Spleen (tissue), 11 donors: ENCODE measurements at regions not wholly inside any gene's neighbourhood (a gene's known extent, or its start where the extent isn't known, plus 50 kb on each side); places are given as distances from the start of the nearest gene placed in this dataset.

Source experiments
- DNase-seq: peaks from one replicate; pipeline ENCODE4 v3.0.0-alpha.2; 2020
- H3K27ac ChIP-seq, 8 donors: fragments of 200-600 bp; sonication (generic) in 7 of 8; 1 replicate in 4 of 8; 2 replicates in 4 of 8; pipeline versions ENCODE4 v1.5.0 to v1.8.0; 2016 to 2021; ENCODE audit warnings: inconsistent platforms in 4 of 8, mild to moderate bottlenecking in 4 of 8, moderate library complexity in 1 of 8
- H3K27me3 ChIP-seq, 7 donors: fragments of 200-600 bp; sonication (generic) in 6 of 7; replicated peaks in 1 of 7; 1 replicate in 4 of 7; 2 replicates in 3 of 7; pipeline versions ENCODE4 v1.5.0 to v1.8.0; 2016 to 2021; ENCODE audit warnings: inconsistent platforms in 3 of 7, mild to moderate bottlenecking in 1 of 7
- H3K36me3 ChIP-seq, 6 donors: fragments of 200-600 bp; sonication (generic) in 5 of 6; 1 replicate in 4 of 6; 2 replicates in 2 of 6; pipeline versions ENCODE4 v1.5.0 to v1.8.0; 2016 to 2021; ENCODE audit warnings: inconsistent platforms in 2 of 6
- H3K4me1 ChIP-seq, 6 donors: fragments of 200-600 bp; sonication (generic) in 5 of 6; 1 replicate in 3 of 6; 2 replicates in 3 of 6; pipeline versions ENCODE4 v1.5.0 to v1.8.0; 2016 to 2021; ENCODE audit warnings: inconsistent platforms in 3 of 6
- H3K4me3 ChIP-seq, 8 donors: fragments of 200-600 bp; sonication (generic) in 7 of 8; 1 replicate in 4 of 8; 2 replicates in 4 of 8; pipeline versions ENCODE4 v1.5.0 to v1.8.0; 2016 to 2021; ENCODE audit warnings: inconsistent platforms in 4 of 8, mild to moderate bottlenecking in 4 of 8, moderate library complexity in 2 of 8
- H3K9me3 ChIP-seq, 8 donors: fragments of 200-600 bp; sonication (generic) in 7 of 8; 1 replicate in 4 of 8; 2 replicates in 4 of 8; pipeline versions ENCODE4 v1.5.0 to v1.8.0; 2016 to 2021; ENCODE audit warnings: inconsistent platforms in 4 of 8
- CTCF ChIP-seq, 11 experiments: fragments of 200-600 bp in 7 of 11; fragments of 450-650 bp in 4 of 11; sonication (generic) in 4 of 11; IDR thresholded peaks in 8 of 11; conservative IDR thresholded peaks in 3 of 11; 1 replicate in 7 of 11; 2 replicates in 4 of 11; pipeline versions ENCODE4 v1.4.0 to v1.8.0; 2016 to 2021; ENCODE audit warnings: antibody characterized with exemption in 11 of 11, inconsistent platforms in 4 of 11, mild to moderate bottlenecking in 1 of 11
- POLR2A ChIP-seq, 3 donors: fragments of 450-650 bp; IDR thresholded peaks; one replicate each; pipeline ENCODE4 v1.5.1; 2017; ENCODE audit warnings: antibody characterized with exemption in 3 of 3, mild to moderate bottlenecking in 1 of 3
- POLR2AphosphoS5 ChIP-seq, 3 donors: sonication (generic); formaldehyde crosslinking; IDR thresholded peaks; one replicate each; pipeline ENCODE4 v1.5.1; 2017; ENCODE audit warnings: antibody characterized with exemption in 3 of 3
- WGBS, 5 donors: extraction: QIAGEN DNeasy Blood & Tissue Kit in 3 of 5; methylation state at CpG; one replicate each; pipeline versions ENCODE4 v1.1.5 to v1.1.7; 2013 to 2018; 5-methylcytosine and 5-hydroxymethylcytosine counted together
- intact Hi-C: fragments of 100-400 bp; cut with DNase I; formaldehyde crosslinking; loops from one replicate; pipeline ENCODE4 v1.15.0; 2023; ENCODE audit warnings: low total_unique reads
- donor health status: healthy with polysubstance abuse.
- donor health status: DM: no; HTN: no; CAD: no; lungs with moderate emphysema.
- donor health status: DM: no; HTN: no; CAD: no.
- donor health status: Bipolar disorder and iron deficiency.
- donor health status: healthy.
- donor health status: DM: no; HTN: no; CAD: no.
- donor health status: DM: yes; HTN: yes; CAD: no.

GRCh38 chr14:83533734-83534133, 1996.2 kb upstream of the FLRT2 start:
- TF ChIP-seq POLR2A (IDR thresholded peaks at IDR 0.05) (no peak), POLR2AphosphoS5 (IDR thresholded peaks at IDR 0.05) (no peak), CTCF (IDR thresholded peaks at IDR 0.05 in 8 of 11, conservative IDR thresholded peaks at IDR 0.05 in 3 of 11) (no peak)
- no peak for DNase-seq
- Histone ChIP-seq H3K9me3 (peaks cover 0 to 12% (median 0%) of the 10 kb centered on the region in 8 donors), H3K36me3 (no peaks in the 10 kb centered on the region), H3K4me3 (no peak overlapping the region), H3K27ac (no peak overlapping the region), H3K4me1 (no peaks in the 10 kb centered on the region), H3K27me3 (no peaks in the 10 kb centered on the region)
- intact Hi-C loops, result no loop called here

GRCh38 chr14:83534995-83535394, 1994.9 kb upstream of the FLRT2 start:
- WGBS, 5 donors, result 29 to 73% (median 40%) methylated on average over 1 of the region's 1 CpG
- TF ChIP-seq POLR2AphosphoS5 (IDR thresholded peaks at IDR 0.05), result no peak

GRCh38 chr14:83535444-83535843, 1994.5 kb upstream of the FLRT2 start:
- TF ChIP-seq POLR2AphosphoS5 (IDR thresholded peaks at IDR 0.05) (no peak), POLR2A (IDR thresholded peaks at IDR 0.05) (no peak), CTCF (IDR thresholded peaks at IDR 0.05 in 8 of 11, conservative IDR thresholded peaks at IDR 0.05 in 3 of 11) (no peak)
- H3K27me3 ChIP-seq, result no peaks in the 10 kb centered on the region
- intact Hi-C loops, result no loop called here
- DNase-seq, result no peak
- H3K4me3 ChIP-seq, result no peak overlapping the region
- H3K27ac ChIP-seq, result no peak overlapping the region
- no peaks in the 10 kb centered on the region for H3K36me3 ChIP-seq
- no peaks in the 10 kb centered on the region for H3K4me1 ChIP-seq
- H3K9me3 ChIP-seq, result peaks cover 0 to 19% (median under 1%) of the 10 kb centered on the region in 8 donors
- 82 to 94% (median 92%) methylated on average over 5 of the region's 5 CpGs for WGBS, 5 donors

More at GRCh38 chr14:83534995-83535394, 1994.9 kb upstream of the FLRT2 start:
- DNase-seq, result no peak
- no peaks in the 10 kb centered on the region for H3K36me3 ChIP-seq
- no peaks in the 10 kb centered on the region for H3K27me3 ChIP-seq
- peaks cover 0 to 17% (median 0%) of the 10 kb centered on the region in 8 donors for H3K9me3 ChIP-seq
- H3K27ac ChIP-seq, result no peak overlapping the region
- H3K4me1 ChIP-seq, result no peaks in the 10 kb centered on the region
- no peak overlapping the region for H3K4me3 ChIP-seq
- intact Hi-C loops, result no loop called here

GRCh38 chr14:83541147-83541546, 1988.8 kb upstream of the FLRT2 start:
- Histone ChIP-seq H3K9me3 (peaks cover 0 to 30% (median 7%) of the 10 kb centered on the region in 8 donors), H3K27ac (no peak overlapping the region), H3K36me3 (no peaks in the 10 kb centered on the region), H3K4me1 (no peaks in the 10 kb centered on the region), H3K27me3 (no peaks in the 10 kb centered on the region), H3K4me3 (no peak overlapping the region)
- intact Hi-C loops, result no loop called here
- 82 to 93% (median 87%) methylated on average over 13 of the region's 13 CpGs for WGBS, 5 donors
- TF ChIP-seq CTCF (IDR thresholded peaks at IDR 0.05 in 8 of 11, conservative IDR thresholded peaks at IDR 0.05 in 3 of 11), result no peak
- TF ChIP-seq POLR2AphosphoS5 (IDR thresholded peaks at IDR 0.05), result no peak
- no peak for TF ChIP-seq POLR2A (IDR thresholded peaks at IDR 0.05)
- DNase-seq, result no peak
